ENCODE measurements at regions not wholly inside any gene's neighbourhood (a gene's known extent, or its start where the extent isn't known, plus 50 kb on each side); places are given as distances from the start of the nearest gene placed in this dataset.

- TF ChIP-seq CTCF (IDR thresholded peaks at IDR 0.05; ENCODE audit: extremely low read depth in 1 of 2, insufficient read depth in 1 of 2, low read depth in 1 of 2, low read length in 2 of 2): no peak
- no peak for TF ChIP-seq JUN (IDR thresholded peaks at IDR 0.05; ENCODE audit: borderline replicate concordance, insufficient read depth, insufficient read length, low read depth)
- TF ChIP-seq POLR2A (IDR thresholded peaks at IDR 0.05; ENCODE audit: low read depth, low read length): no peak
- no peak for TF ChIP-seq GATA2 (IDR thresholded peaks at IDR 0.05; ENCODE audit: insufficient read depth, insufficient read length, low read depth, low read length)
- TF ChIP-seq MYC (IDR thresholded peaks at IDR 0.05; ENCODE audit: low read depth, low read length): no peak
- TF ChIP-seq EZH2 (IDR thresholded peaks at IDR 0.05; ENCODE audit: borderline replicate concordance, low read depth, low read length, severe bottlenecking): no peak
- no peak for TF ChIP-seq FOS (IDR thresholded peaks at IDR 0.05; ENCODE audit: borderline replicate concordance, insufficient read depth, low read length)
- TF ChIP-seq MAX (IDR thresholded peaks at IDR 0.05; ENCODE audit: insufficient read depth, insufficient read length): no peak
- no peak for TF ChIP-seq POLR2AphosphoS5 (IDR thresholded peaks at IDR 0.05; ENCODE audit: insufficient read depth, low read depth, low read length)
- H2AFZ ChIP-seq (ENCODE audit: low read depth, low read length): no peak overlapping the region
- FAIRE-seq: no peak
- no peak overlapping the region for H3K27ac ChIP-seq (ENCODE audit: insufficient read depth, low read depth, low read length)
- no TSS peak for BruUV-seq (replicated peaks)
- intact Hi-C loops (cut with micrococcal nuclease): no loop called here
- POLR2A ChIA-PET: no interaction called here
- H3K27me3 ChIP-seq (ENCODE audit: control insufficient read depth in 2 of 2, insufficient read depth in 2 of 2, low read length in 2 of 2): no peaks in the 10 kb centered on the region
- no peaks in the 10 kb centered on the region for H3K9me1 ChIP-seq (replicated peaks; ENCODE audit: control insufficient read depth, extremely low read depth, insufficient read depth, low read length)
- H3K36me3 ChIP-seq (ENCODE audit: control insufficient read depth in 2 of 2, extremely low read depth in 1 of 2, insufficient read depth in 2 of 2, low read length in 2 of 2): no peaks in the 10 kb centered on the region
- dilution Hi-C loops (cut with MboI; ENCODE audit: extremely low pct_ligation_motif_present, low sequenced_read_pairs): no loop called here
- no peaks in the 10 kb centered on the region for H4K20me1 ChIP-seq (replicated peaks; ENCODE audit: control insufficient read depth, extremely low read depth, insufficient read depth, low read length)
- CTCF ChIA-PET: no interaction called here
- H3K9me3 ChIP-seq (replicated peaks; ENCODE audit: control insufficient read depth, insufficient read depth, low read length): no peaks in the 10 kb centered on the region
- no peaks in the 10 kb centered on the region for H3K4me1 ChIP-seq (ENCODE audit: control insufficient read depth, extremely low read depth, insufficient read depth, low read length)
- DNase-seq (ENCODE audit: low read depth, low spot score): no peak
- H3K9ac ChIP-seq (replicated peaks; ENCODE audit: extremely low read depth, insufficient read depth, low read length): no peak overlapping the region
- no peak overlapping the region for H3K4me3 ChIP-seq (replicated peaks in 1 of 3; ENCODE audit: insufficient read depth in 1 of 3, low read depth in 1 of 3, low read length in 3 of 3)
- H3K4me2 ChIP-seq (ENCODE audit: insufficient read depth, low read length): no peak overlapping the region
- no peaks in the 10 kb centered on the region for H3K79me2 ChIP-seq (ENCODE audit: control insufficient read depth, insufficient read depth, low read length)
Observed at GRCh38 chr10:131766096-131766495, 134.7 kb upstream of the PPP2R2D start.
